ENCODE measurements at regions not wholly inside any gene's neighbourhood (a gene's known extent, or its start where the extent isn't known, plus 50 kb on each side); places are given as distances from the start of the nearest gene placed in this dataset.

DNA sequence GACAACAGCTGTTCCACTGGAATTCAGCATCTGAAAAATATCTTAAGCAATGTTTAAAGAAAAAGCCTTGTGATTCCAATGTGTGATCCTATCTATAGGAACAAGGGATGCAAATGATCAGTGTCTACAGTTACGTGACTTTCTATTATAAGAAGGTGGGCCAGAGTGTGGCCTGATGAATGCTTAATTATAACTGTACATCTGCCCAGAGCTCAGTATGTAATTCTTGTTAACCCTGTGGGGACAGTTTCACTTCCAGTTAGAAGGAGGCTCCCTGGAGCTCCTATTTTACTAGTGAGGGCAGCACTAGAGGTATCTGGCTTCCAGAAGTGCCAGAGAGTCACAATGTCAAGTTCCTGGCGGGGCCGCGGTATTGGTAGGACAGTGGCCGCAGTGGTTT is 288.5 kb downstream of the USP46 start:
- TF ChIP-seq, protein P1, sequence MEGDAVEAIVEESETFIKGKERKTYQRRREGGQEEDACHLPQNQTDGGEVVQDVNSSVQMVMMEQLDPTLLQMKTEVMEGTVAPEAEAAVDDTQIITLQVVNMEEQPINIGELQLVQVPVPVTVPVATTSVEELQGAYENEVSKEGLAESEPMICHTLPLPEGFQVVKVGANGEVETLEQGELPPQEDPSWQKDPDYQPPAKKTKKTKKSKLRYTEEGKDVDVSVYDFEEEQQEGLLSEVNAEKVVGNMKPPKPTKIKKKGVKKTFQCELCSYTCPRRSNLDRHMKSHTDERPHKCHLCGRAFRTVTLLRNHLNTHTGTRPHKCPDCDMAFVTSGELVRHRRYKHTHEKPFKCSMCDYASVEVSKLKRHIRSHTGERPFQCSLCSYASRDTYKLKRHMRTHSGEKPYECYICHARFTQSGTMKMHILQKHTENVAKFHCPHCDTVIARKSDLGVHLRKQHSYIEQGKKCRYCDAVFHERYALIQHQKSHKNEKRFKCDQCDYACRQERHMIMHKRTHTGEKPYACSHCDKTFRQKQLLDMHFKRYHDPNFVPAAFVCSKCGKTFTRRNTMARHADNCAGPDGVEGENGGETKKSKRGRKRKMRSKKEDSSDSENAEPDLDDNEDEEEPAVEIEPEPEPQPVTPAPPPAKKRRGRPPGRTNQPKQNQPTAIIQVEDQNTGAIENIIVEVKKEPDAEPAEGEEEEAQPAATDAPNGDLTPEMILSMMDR (IDR thresholded peaks at IDR 0.05 in 4 of 5, conservative IDR thresholded peaks at IDR 0.05 in 1 of 5), result no peak
- TF ChIP-seq POLR2A (IDR thresholded peaks at IDR 0.05), result no peak
